SK-MEL-5 (cell line): ENCODE measurements at regions not wholly inside any gene's neighbourhood (a gene's known extent, or its start where the extent isn't known, plus 50 kb on each side); places are given as distances from the start of the nearest gene placed in this dataset.

ENCODE experiments used
- DNase-seq: peaks from one replicate; pipeline ENCODE4 v3.0.0-alpha.2; 2016; ENCODE audit warnings: low read depth, low spot score
- in situ Hi-C: cut with HindIII; loops from 2 replicates; pipeline ENCODE4 v1.10.0; 2016; ENCODE audit warnings: low sequenced_read_pairs, high pct_unique_total_duplicates, low pct_unique_long_range_greater_than_20kb

GRCh38 chr6:140317950-140318349, 943.5 kb upstream of the CITED2 start:
- no peak for DNase-seq
- in situ Hi-C loops, result no loop called here

GRCh38 chr6:140316966-140317365, 942.5 kb upstream of the CITED2 start:
- in situ Hi-C loops, result no loop called here
- DNase-seq, result no peak

GRCh38 chr6:140314682-140315081, 940.2 kb upstream of the CITED2 start:
- in situ Hi-C loops, result no loop called here
- DNase-seq, result no peak

GRCh38 chr6:140311146-140311545, 936.7 kb upstream of the CITED2 start:
- in situ Hi-C loops, result no loop called here
- DNase-seq, result no peak

GRCh38 chr6:140303218-140303949, 928.9 kb upstream of the CITED2 start:
- in situ Hi-C loops, result no loop called here

GRCh38 chr6:140300331-140300730, 925.9 kb upstream of the CITED2 start:
- no peak for DNase-seq
- in situ Hi-C loops, result no loop called here

More at GRCh38 chr6:140303218-140303949, 928.9 kb upstream of the CITED2 start:
- no peak for DNase-seq

GRCh38 chr6:140289186-140289585, 914.7 kb upstream of the CITED2 start:
- DNase-seq, result no peak
- in situ Hi-C loops, result no loop called here

GRCh38 chr6:140285998-140286690, 911.7 kb upstream of the CITED2 start:
- in situ Hi-C loops, result no loop called here
- no peak for DNase-seq

GRCh38 chr6:140285471-140285870, 911.0 kb upstream of the CITED2 start:
- DNase-seq, result no peak
- in situ Hi-C loops, result no loop called here

GRCh38 chr6:140284871-140285270, 910.4 kb upstream of the CITED2 start:
- in situ Hi-C loops, result no loop called here
- no peak for DNase-seq

GRCh38 chr6:140283197-140283596, 908.7 kb upstream of the CITED2 start:
- no peak for DNase-seq
- in situ Hi-C loops, result no loop called here

- no peak for DNase-seq
- in situ Hi-C loops, result no loop called here
Observed at GRCh38 chr6:140281767-140282166, 907.3 kb upstream of the CITED2 start.

GRCh38 chr6:140281236-140281635, 906.8 kb upstream of the CITED2 start:
- in situ Hi-C loops, result no loop called here
- DNase-seq, result no peak

GRCh38 chr6:140276719-140277118, 902.3 kb upstream of the CITED2 start:
- in situ Hi-C loops, result no loop called here
- no peak for DNase-seq

GRCh38 chr6:140276133-140276532, 901.7 kb upstream of the CITED2 start:
- no peak for DNase-seq
- in situ Hi-C loops, result no loop called here

- in situ Hi-C loops, result no loop called here
- DNase-seq, result no peak
Observed at GRCh38 chr6:140275725-140276124, 901.3 kb upstream of the CITED2 start.

GRCh38 chr6:140274548-140274947, 900.1 kb upstream of the CITED2 start:
- in situ Hi-C loops, result no loop called here
- DNase-seq, result no peak

GRCh38 chr6:140271759-140272377, 897.4 kb upstream of the CITED2 start:
- DNase-seq, result no peak
- in situ Hi-C loops, result no loop called here
